CD14-positive monocyte (primary cell): ENCODE measurements at regions not wholly inside any gene's neighbourhood (a gene's known extent, or its start where the extent isn't known, plus 50 kb on each side); places are given as distances from the start of the nearest gene placed in this dataset.

Source experiments
- DNase-seq, 3 donors: peaks; one replicate each; pipeline ENCODE4 v3.0.0-alpha.2; 2011 to 2022
- H2AFZ ChIP-seq: 2 replicates; pipeline ENCODE4 v1.6.0; 2012; ENCODE audit warnings: mild to moderate bottlenecking, low read depth, low read length, inconsistent platforms; ENCODE audit not compliant: insufficient read depth, poor library complexity, severe bottlenecking
- H3K27ac ChIP-seq, 2 donors: 1 replicate in 1 of 2; 2 replicates in 1 of 2; pipeline ENCODE4 v1.5.1; 2012 to 2013; ENCODE audit warnings: low read length in 2 of 2, control low read depth in 1 of 2, inconsistent platforms in 1 of 2, low read depth in 1 of 2, mild to moderate bottlenecking in 1 of 2
- H3K27me3 ChIP-seq, 2 donors: one replicate each; pipeline versions ENCODE4 v1.6.0 to v1.6.1; 2011 to 2013; ENCODE audit warnings: low read length in 2 of 2; ENCODE audit not compliant: control insufficient read depth in 2 of 2, insufficient read depth in 2 of 2
- H3K36me3 ChIP-seq, 2 donors: replicated peaks in 1 of 2; 1 replicate in 1 of 2; 2 replicates in 1 of 2; pipeline versions ENCODE4 v1.5.1 to v1.6.1; 2012 to 2013; ENCODE audit warnings: low read length in 2 of 2, control low read depth in 1 of 2, inconsistent platforms in 1 of 2, mild to moderate bottlenecking in 1 of 2; ENCODE audit not compliant: insufficient read depth in 2 of 2, control insufficient read depth in 1 of 2
- H3K4me1 ChIP-seq, 2 donors: 1 replicate in 1 of 2; 2 replicates in 1 of 2; pipeline versions ENCODE4 v1.5.1 to v1.6.1; 2012 to 2013; ENCODE audit warnings: low read length in 2 of 2, control low read depth in 1 of 2, inconsistent platforms in 1 of 2, mild to moderate bottlenecking in 1 of 2, moderate library complexity in 1 of 2; ENCODE audit not compliant: insufficient read depth in 2 of 2, control insufficient read depth in 1 of 2
- H3K4me2 ChIP-seq: replicated peaks from 2 replicates; pipeline ENCODE3; 2012; ENCODE audit warnings: low read length, moderate library complexity, mild to moderate bottlenecking; ENCODE audit not compliant: poor library complexity, severe bottlenecking; ENCODE audit errors: extremely low read depth
- H3K4me3 ChIP-seq, 3 experiments: fragments of 200-600 bp in 1 of 3; sonication (generic) in 1 of 3; replicated peaks in 1 of 3; 1 replicate in 2 of 3; 2 replicates in 1 of 3; pipeline ENCODE4 v1.5.1; 2011 to 2013; ENCODE audit warnings: low read length in 3 of 3, mild to moderate bottlenecking in 3 of 3, control low read depth in 2 of 3, low read depth in 2 of 3, inconsistent platforms in 1 of 3, moderate library complexity in 1 of 3
- H3K79me2 ChIP-seq: 2 replicates; pipeline ENCODE4 v1.6.0; 2012; ENCODE audit warnings: mild to moderate bottlenecking, control low read depth, inconsistent platforms, low read length, moderate library complexity; ENCODE audit not compliant: insufficient read depth
- H3K9ac ChIP-seq: 2 replicates; pipeline ENCODE4 v1.6.0; 2017; ENCODE audit warnings: low read length, mild to moderate bottlenecking; ENCODE audit not compliant: insufficient read depth, poor library complexity, severe bottlenecking
- H3K9me3 ChIP-seq, 2 donors: replicated peaks in 1 of 2; 1 replicate in 1 of 2; 2 replicates in 1 of 2; pipeline versions ENCODE4 v1.5.1 to v1.6.1; 2012 to 2013; ENCODE audit warnings: low read length in 2 of 2, control low read depth in 1 of 2; ENCODE audit not compliant: control insufficient read depth in 1 of 2, insufficient read depth in 1 of 2
- H4K20me1 ChIP-seq: 2 replicates; pipeline ENCODE4 v1.6.0; 2012; ENCODE audit warnings: mild to moderate bottlenecking, low read length, control low read depth, moderate library complexity; ENCODE audit not compliant: insufficient read depth
- H3K27ac Mint-ChIP-seq, 7 donors: one replicate each; pipeline ENCODE4 v1.8.0; 2020; ENCODE audit warnings: mild to moderate bottlenecking in 7 of 7, mixed read lengths in 7 of 7, moderate library complexity in 6 of 7, inconsistent platforms in 2 of 7
- H3K27me3 Mint-ChIP-seq, 3 donors: one replicate each; pipeline ENCODE4 v1.8.0; 2021 to 2022; ENCODE audit warnings: low read depth in 3 of 3, mild to moderate bottlenecking in 3 of 3, mixed read lengths in 3 of 3, moderate library complexity in 3 of 3, inconsistent platforms in 1 of 3
- H3K36me3 Mint-ChIP-seq, 2 donors: one replicate each; pipeline ENCODE4 v1.8.0; 2020; ENCODE audit warnings: mixed read lengths in 2 of 2, inconsistent platforms in 1 of 2, mild to moderate bottlenecking in 1 of 2
- H3K4me1 Mint-ChIP-seq: one replicate; pipeline ENCODE4 v1.8.0; 2020; ENCODE audit warnings: mild to moderate bottlenecking, mixed read lengths
- H3K4me3 Mint-ChIP-seq, 2 donors: one replicate each; pipeline ENCODE4 v1.8.0; 2020; ENCODE audit warnings: mild to moderate bottlenecking in 2 of 2, mixed read lengths in 2 of 2, moderate library complexity in 1 of 2
- H3K9me3 Mint-ChIP-seq, 7 donors: one replicate each; pipeline ENCODE4 v1.8.0; 2020 to 2022; ENCODE audit warnings: mixed read lengths in 7 of 7, mild to moderate bottlenecking in 6 of 7, moderate library complexity in 6 of 7, inconsistent platforms in 2 of 7
- CTCF ChIP-seq: fragments of 200-600 bp; IDR thresholded peaks from one replicate; pipeline ENCODE4 v1.8.0; 2022; ENCODE audit warnings: antibody characterized with exemption, mild to moderate bottlenecking
- WGBS: methylation state at CpG from one replicate; pipeline ENCODE4 v1.1.5; 2013; ENCODE audit warnings: missing lambda C conversion rate; ENCODE audit not compliant: insufficient coverage; 5-methylcytosine and 5-hydroxymethylcytosine counted together
- intact Hi-C, 2 donors: fragments of 100-400 bp; cut with micrococcal nuclease; formaldehyde crosslinking; loops; one replicate each; pipeline versions ENCODE4 v1.15.0 to v1.15.1; 2023

- Mint-ChIP-seq H3K36me3 (no peaks in the 10 kb centered on the region), H3K27me3 (peaks cover 0 to 1% (median 0%) of the 10 kb centered on the region in 3 donors), H3K9me3 (peaks cover 0 to 6% (median 2%) of the 10 kb centered on the region in 7 donors), H3K27ac (no peak overlapping the region), H3K4me1 (no peaks in the 10 kb centered on the region), H3K4me3 (no peak overlapping the region)
- TF ChIP-seq CTCF = no peak
- intact Hi-C loops = no loop called here
- H3K4me3 ChIP-seq = no peak overlapping the region
- no peak overlapping the region for H3K9ac ChIP-seq
- no peak overlapping the region for H3K4me2 ChIP-seq
- no peaks in the 10 kb centered on the region for H3K4me1 ChIP-seq
- H3K9me3 ChIP-seq = no peaks in the 10 kb centered on the region
- H3K79me2 ChIP-seq = no peaks in the 10 kb centered on the region
- H2AFZ ChIP-seq = no peak overlapping the region
- H3K36me3 ChIP-seq = no peaks in the 10 kb centered on the region
- no peaks in the 10 kb centered on the region for H4K20me1 ChIP-seq
- WGBS = no CpG with 5 or more reads among the region's 3 CpGs
- DNase-seq = peak in 1 of 3 donors; percentile 17
- no peak overlapping the region for H3K27ac ChIP-seq
- H3K27me3 ChIP-seq = no peaks in the 10 kb centered on the region
Observed at GRCh38 chr5:111997711-111998110, 240.7 kb upstream of the NREP start.

GRCh38 chr5:111997308-111997707, 240.3 kb upstream of the NREP start:
- no peaks in the 10 kb centered on the region for H3K4me1 ChIP-seq
- TF ChIP-seq CTCF = no peak
- no peaks in the 10 kb centered on the region for H3K36me3 Mint-ChIP-seq
- no peak overlapping the region for H3K27ac ChIP-seq
- H3K36me3 ChIP-seq = no peaks in the 10 kb centered on the region
- H3K27me3 Mint-ChIP-seq = peaks cover 0 to 1% (median 0%) of the 10 kb centered on the region in 3 donors
- no peaks in the 10 kb centered on the region for H3K9me3 ChIP-seq
- H4K20me1 ChIP-seq = no peaks in the 10 kb centered on the region
- no peak for DNase-seq
- no peak overlapping the region for H3K4me3 Mint-ChIP-seq
- no peak overlapping the region for H3K4me3 ChIP-seq
- H3K4me2 ChIP-seq = no peak overlapping the region
- intact Hi-C loops = no loop called here
- WGBS = 72% methylated on average over 3 of the region's 5 CpGs
- H2AFZ ChIP-seq = no peak overlapping the region
- H3K27me3 ChIP-seq = no peaks in the 10 kb centered on the region
- H3K4me1 Mint-ChIP-seq = no peaks in the 10 kb centered on the region
- H3K9me3 Mint-ChIP-seq = peaks cover 0 to 8% (median 3%) of the 10 kb centered on the region in 7 donors
- no peak overlapping the region for H3K9ac ChIP-seq
- H3K79me2 ChIP-seq = no peaks in the 10 kb centered on the region
- H3K27ac Mint-ChIP-seq = no peak overlapping the region
